ENCODE measurements at regions not wholly inside any gene's neighbourhood (a gene's known extent, or its start where the extent isn't known, plus 50 kb on each side); places are given as distances from the start of the nearest gene placed in this dataset.

- no peak for TF ChIP-seq POLR2A (IDR thresholded peaks at IDR 0.05)
- TF ChIP-seq, protein P1, sequence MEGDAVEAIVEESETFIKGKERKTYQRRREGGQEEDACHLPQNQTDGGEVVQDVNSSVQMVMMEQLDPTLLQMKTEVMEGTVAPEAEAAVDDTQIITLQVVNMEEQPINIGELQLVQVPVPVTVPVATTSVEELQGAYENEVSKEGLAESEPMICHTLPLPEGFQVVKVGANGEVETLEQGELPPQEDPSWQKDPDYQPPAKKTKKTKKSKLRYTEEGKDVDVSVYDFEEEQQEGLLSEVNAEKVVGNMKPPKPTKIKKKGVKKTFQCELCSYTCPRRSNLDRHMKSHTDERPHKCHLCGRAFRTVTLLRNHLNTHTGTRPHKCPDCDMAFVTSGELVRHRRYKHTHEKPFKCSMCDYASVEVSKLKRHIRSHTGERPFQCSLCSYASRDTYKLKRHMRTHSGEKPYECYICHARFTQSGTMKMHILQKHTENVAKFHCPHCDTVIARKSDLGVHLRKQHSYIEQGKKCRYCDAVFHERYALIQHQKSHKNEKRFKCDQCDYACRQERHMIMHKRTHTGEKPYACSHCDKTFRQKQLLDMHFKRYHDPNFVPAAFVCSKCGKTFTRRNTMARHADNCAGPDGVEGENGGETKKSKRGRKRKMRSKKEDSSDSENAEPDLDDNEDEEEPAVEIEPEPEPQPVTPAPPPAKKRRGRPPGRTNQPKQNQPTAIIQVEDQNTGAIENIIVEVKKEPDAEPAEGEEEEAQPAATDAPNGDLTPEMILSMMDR (IDR thresholded peaks at IDR 0.05), result peak in 1 of 6 experiments; percentile 6
These were observed 113.7 kb downstream of the GATA6 start for GRCh38 chr18:22283116-22283395.

Data from esophagus squamous epithelium (tissue), 4 donors.